ENCODE measurements at regions not wholly inside any gene's neighbourhood (a gene's known extent, or its start where the extent isn't known, plus 50 kb on each side); places are given as distances from the start of the nearest gene placed in this dataset.
A peak's percentile ranks its signal among the peaks of the same experiment; 100 is the strongest.
"Not testable (repeated sequence)": the region's sequence is repeated elsewhere in the genome, so short reads cannot be mapped to it uniquely, and the experiment has no call there.

DNA sequence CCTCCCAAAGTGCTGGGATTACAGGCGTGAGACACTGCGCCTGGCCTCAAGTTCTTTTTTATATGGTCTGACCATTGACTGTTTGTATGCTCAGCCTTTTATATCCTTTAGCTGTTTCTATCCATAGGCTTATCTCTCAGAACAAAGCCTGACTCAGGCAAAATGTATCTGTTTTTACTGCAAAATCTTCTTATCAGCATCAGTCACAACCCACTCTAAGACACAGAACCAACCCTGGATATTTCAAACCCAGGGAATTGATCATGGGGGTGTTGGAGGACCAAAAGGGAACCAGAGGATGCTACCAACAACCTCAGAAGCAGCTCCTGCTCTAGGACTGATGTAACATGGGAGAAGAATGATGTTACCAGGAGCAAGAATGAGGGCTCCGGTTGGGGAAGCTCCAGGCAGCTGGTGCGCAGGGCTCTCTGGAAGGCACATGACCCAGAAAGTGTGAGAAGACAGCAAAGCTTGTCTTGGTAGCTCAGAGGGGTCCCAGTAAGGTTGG is 75.3 kb upstream of the NCK2 start:
- DNase-seq: peak; percentile 28
- intact Hi-C loops (cut with micrococcal nuclease): no loop called here
- peaks cover 21% of the 10 kb centered on the region for H3K9me3 Mint-ChIP-seq
- H3K27ac Mint-ChIP-seq: no peak overlapping the region
- H3K36me3 Mint-ChIP-seq (ENCODE audit: low read depth): peaks cover 4% of the 10 kb centered on the region
- H3K27me3 Mint-ChIP-seq: peaks cover 2% of the 10 kb centered on the region
- H3K4me3 Mint-ChIP-seq: no peak overlapping the region
- peaks cover 2% of the 10 kb centered on the region for H3K4me1 Mint-ChIP-seq

DNA sequence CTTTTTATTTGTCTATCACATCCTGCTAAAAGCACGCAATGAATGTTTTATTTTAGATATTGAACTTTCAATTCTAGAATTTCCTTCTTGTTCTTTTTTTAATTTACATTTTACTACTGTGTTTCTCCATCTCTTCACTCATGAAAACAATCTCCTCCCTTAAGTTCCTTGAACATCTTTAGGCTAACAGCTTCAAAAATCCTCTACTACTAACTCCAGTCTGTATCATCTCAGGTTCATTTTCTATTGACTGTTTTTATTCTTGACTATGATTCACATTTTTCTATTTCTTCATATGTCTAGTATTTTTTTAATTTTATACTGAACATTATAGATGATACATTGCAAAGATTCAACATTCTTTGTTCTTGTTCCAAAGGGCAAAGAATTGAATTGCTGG is 79.2 kb upstream of the NCK2 start:
- no peaks in the 10 kb centered on the region for H3K4me1 Mint-ChIP-seq
- peaks cover 27% of the 10 kb centered on the region for H3K9me3 Mint-ChIP-seq
- H3K27me3 Mint-ChIP-seq: peaks cover 20% of the 10 kb centered on the region
- DNase-seq: no peak
- H3K27ac Mint-ChIP-seq: no peak overlapping the region
- peaks cover 4% of the 10 kb centered on the region for H3K36me3 Mint-ChIP-seq (ENCODE audit: low read depth)
- intact Hi-C loops (cut with micrococcal nuclease): no loop called here
- H3K4me3 Mint-ChIP-seq: no peak overlapping the region

GRCh38 chr2:105660489-105660888 is 84.2 kb upstream of the NCK2 start:
- H3K36me3 Mint-ChIP-seq (ENCODE audit: low read depth): peaks cover 3% of the 10 kb centered on the region
- H3K4me3 Mint-ChIP-seq: no peak overlapping the region
- no peak overlapping the region for H3K27ac Mint-ChIP-seq
- H3K9me3 Mint-ChIP-seq: peaks cover 25% of the 10 kb centered on the region
- peaks cover 25% of the 10 kb centered on the region for H3K27me3 Mint-ChIP-seq
- H3K4me1 Mint-ChIP-seq: no peaks in the 10 kb centered on the region
- intact Hi-C loops (cut with micrococcal nuclease): no loop called here
- DNase-seq: peak; percentile 19

DNA sequence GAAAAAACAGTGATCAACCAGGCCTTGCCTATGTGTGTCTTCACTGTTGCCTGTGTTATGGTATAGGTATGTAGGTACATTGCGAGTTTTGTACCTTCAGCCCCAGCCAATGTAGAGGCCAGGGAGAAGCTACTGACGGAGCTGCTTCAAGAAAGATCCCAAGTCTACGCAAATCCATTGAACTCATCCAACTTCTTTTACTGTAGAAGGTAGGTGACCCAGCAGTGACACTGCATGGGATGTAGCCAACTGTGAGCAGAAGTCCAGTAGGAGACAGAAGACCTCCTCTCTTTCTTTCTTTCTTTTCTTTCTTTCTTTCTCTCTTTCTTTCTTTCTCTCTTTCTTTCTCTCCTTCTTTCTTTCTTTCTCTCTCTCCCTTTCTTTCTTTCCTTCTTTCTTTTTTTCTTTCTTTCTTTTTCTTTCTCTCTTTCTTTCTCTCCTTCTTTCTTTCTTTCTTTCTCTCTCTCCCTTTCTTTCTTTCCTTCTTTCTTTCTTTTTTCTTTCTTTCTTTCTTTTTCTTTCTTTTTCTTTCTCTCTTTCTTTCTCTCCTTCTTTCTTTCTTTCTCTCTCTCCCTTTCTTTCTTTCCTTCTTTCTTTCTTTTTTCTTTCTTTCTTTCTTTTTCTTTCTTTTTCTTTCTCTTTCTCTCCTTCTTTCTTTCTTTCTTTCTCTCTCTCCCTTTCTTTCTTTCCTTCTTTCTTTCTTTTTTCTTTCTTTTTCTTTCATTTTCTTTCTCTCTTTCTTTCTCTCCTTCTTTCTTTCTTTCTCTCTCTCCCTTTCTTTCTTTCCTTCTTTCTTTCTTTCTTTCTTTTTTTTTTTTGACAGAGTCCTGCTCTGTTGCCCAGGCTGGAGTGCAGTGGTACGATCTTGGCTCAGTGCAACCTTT is 88.7 kb upstream of the NCK2 start:
- intact Hi-C loops (cut with micrococcal nuclease); H3K27me3 Mint-ChIP-seq; H3K4me1 Mint-ChIP-seq; H3K36me3 Mint-ChIP-seq (ENCODE audit: low read depth); H3K4me3 Mint-ChIP-seq; H3K27ac Mint-ChIP-seq: not testable (repeated sequence)
- peak; percentile 29 for DNase-seq
- peaks cover 16% of the 10 kb centered on the region for H3K9me3 Mint-ChIP-seq

- Mint-ChIP-seq H3K27ac (no peak overlapping the region), H3K9me3 (peaks cover 14% of the 10 kb centered on the region), H3K4me1 (peaks cover 3% of the 10 kb centered on the region), H3K27me3 (peaks cover 4% of the 10 kb centered on the region), H3K36me3 (ENCODE audit: low read depth) (no peaks in the 10 kb centered on the region), H3K4me3 (no peak overlapping the region)
- intact Hi-C loops (cut with micrococcal nuclease): no loop called here
- no peak for DNase-seq
Measured at GRCh38 chr2:105655244-105655643, 89.5 kb upstream of the NCK2 start.

DNA sequence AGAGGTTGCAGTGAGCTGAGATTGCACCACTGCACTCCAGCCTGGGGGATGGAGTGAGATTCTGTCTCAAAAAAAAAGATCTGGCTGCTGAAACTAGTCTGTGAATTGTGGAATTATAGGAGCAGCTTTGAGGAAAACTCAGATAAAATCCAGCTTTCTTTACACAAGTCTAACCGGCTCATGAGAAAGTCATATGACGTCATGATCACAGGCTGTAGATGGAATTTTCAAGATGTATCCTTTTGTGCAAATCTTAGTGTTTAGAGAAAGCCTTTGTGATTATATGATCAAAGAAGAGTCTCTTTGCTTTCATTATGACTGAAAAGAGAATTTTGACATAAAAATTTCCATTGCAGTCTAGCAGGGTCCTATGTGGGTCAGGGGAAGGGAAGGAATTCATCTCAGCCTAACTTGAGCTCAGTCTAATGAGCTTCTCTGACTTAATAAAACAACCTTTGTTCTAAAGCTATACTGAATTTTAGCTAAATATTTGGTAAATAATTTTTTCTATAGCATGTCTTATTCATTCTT is 90.2 kb upstream of the NCK2 start:
- H3K4me1 Mint-ChIP-seq: peaks cover 3% of the 10 kb centered on the region
- no peak for DNase-seq
- peaks cover 11% of the 10 kb centered on the region for H3K9me3 Mint-ChIP-seq
- H3K27me3 Mint-ChIP-seq: peaks cover 3% of the 10 kb centered on the region
- intact Hi-C loops (cut with micrococcal nuclease): loop anchor here (5.0 kb wide), 2 partner anchors 83 to 203 kb away; no protein-coding TSS in a partner anchor
- H3K36me3 Mint-ChIP-seq (ENCODE audit: low read depth): no peaks in the 10 kb centered on the region
- no peak overlapping the region for H3K4me3 Mint-ChIP-seq
- H3K27ac Mint-ChIP-seq: no peak overlapping the region

GRCh38 chr2:105653302-105653701 is 91.4 kb upstream of the NCK2 start:
- Mint-ChIP-seq H3K27ac (no peak overlapping the region), H3K27me3 (peaks cover 2% of the 10 kb centered on the region), H3K36me3 (ENCODE audit: low read depth) (no peaks in the 10 kb centered on the region), H3K9me3 (peaks cover 2% of the 10 kb centered on the region), H3K4me1 (peaks cover 3% of the 10 kb centered on the region), H3K4me3 (no peak overlapping the region)
- intact Hi-C loops (cut with micrococcal nuclease): loop anchor here (5.0 kb wide), 2 partner anchors 84 to 204 kb away; no protein-coding TSS in a partner anchor
- peak; percentile 47 for DNase-seq

DNA sequence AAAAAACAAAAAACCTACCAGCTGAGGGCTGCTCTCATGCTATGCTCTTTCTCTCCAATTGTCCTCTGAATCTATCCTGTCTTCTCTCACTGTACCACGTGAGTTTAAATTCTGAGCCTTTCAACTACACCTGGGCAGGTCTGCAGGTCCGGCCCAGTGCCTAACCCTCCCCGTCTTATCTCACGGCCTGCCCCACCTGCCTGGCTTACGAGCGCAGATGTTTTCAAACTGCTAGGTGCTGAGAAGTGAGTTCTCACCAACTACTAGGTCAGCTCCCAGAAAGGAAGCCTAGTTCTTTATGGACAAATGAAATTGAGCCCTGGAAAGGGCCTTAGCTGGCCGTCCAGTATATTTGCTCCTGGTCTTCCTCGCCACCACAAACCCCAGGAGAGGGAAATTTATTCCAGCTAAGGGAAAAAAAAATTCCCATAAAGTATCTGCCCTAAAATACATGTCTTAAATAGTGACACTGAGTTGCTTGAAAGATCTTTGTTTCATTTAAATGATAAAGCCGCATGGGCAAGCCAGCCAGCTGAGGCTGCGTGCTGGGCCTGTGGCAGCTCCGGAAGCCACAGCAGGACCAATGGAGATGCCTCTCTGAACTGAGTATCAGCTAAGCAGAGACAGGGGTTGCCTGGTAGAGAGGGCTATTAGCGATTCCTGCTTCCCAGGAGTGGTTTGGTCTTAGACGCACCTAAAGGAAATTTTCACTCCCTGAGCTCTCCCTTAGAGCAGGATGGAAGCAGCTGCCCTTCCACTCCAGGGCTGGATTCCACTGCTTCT is 92.5 kb upstream of the NCK2 start:
- peaks cover 2% of the 10 kb centered on the region for H3K9me3 Mint-ChIP-seq
- peaks cover 2% of the 10 kb centered on the region for H3K27me3 Mint-ChIP-seq
- H3K27ac Mint-ChIP-seq: no peak overlapping the region
- no peak overlapping the region for H3K4me3 Mint-ChIP-seq
- peak; percentile 32 for DNase-seq
- no peaks in the 10 kb centered on the region for H3K36me3 Mint-ChIP-seq (ENCODE audit: low read depth)
- H3K4me1 Mint-ChIP-seq: peaks cover 3% of the 10 kb centered on the region
- intact Hi-C loops (cut with micrococcal nuclease): loop anchor here (5.0 kb wide), 2 partner anchors 85 to 205 kb away; no protein-coding TSS in a partner anchor

DNA sequence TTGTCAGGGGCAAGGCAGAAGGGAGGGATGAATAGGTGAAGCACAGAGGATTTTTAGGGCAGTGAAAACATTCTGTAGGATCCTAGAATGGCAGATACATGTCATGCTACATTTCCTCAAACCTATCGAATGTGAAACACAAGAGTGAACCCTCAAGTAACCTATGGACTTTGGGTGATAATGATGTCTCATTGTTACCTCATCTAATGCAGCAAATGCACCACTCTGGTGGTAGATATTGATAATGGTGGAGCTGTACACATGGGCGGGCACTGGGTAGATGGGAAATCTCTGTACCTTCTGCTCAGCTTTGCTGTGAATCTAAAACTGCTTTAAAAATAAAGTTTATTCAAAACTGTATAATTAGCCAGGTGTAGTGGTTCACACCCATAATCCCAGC is 95.2 kb upstream of the NCK2 start:
- Mint-ChIP-seq H3K27me3 (peaks cover 13% of the 10 kb centered on the region), H3K4me3 (no peak overlapping the region), H3K9me3 (peaks cover 2% of the 10 kb centered on the region), H3K4me1 (peaks cover 2% of the 10 kb centered on the region), H3K36me3 (ENCODE audit: low read depth) (no peaks in the 10 kb centered on the region), H3K27ac (no peak overlapping the region)
- intact Hi-C loops (cut with micrococcal nuclease): no loop called here
- DNase-seq: peak; percentile 46

DNA sequence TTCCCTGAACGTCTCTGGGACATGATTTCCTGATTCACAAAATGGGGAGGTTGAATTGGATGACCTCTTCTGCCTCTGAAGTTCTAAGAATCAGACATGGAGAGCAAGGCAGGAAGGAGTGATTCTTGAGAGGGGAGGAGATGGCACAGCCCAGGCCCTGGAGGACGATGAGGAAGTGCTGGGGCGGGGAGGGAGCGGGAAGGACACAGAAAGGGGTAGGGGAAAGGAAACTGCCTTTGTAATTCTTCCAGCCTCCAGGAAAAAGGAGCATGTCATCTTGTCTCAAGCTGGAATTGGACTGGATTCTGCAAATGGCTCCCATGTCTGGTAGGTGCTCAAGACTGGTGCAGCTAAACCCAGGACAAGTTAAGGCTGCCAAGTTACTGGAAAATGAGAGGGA is 97.0 kb upstream of the NCK2 start:
- no peaks in the 10 kb centered on the region for H3K4me1 Mint-ChIP-seq
- H3K27me3 Mint-ChIP-seq: peaks cover 19% of the 10 kb centered on the region
- peak; percentile 37 for DNase-seq
- H3K9me3 Mint-ChIP-seq: no peaks in the 10 kb centered on the region
- H3K36me3 Mint-ChIP-seq (ENCODE audit: low read depth): no peaks in the 10 kb centered on the region
- intact Hi-C loops (cut with micrococcal nuclease): no loop called here
- no peak overlapping the region for H3K27ac Mint-ChIP-seq
- H3K4me3 Mint-ChIP-seq: no peak overlapping the region

DNA sequence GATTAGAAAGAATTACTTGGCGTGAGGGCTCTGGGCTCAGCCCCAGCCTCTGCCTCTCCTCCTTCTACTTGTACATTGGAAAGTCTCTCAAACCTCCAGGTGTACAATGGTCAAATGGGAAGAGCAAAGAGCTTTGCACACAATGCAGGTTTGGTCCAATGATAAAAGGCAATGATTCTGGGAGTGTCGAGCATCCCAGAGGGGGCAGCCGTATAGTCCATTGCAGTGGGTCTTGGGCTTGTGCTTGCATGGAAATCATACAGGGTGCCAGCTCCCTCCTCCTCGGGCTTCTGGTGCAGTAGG is 98.0 kb upstream of the NCK2 start:
- H3K27me3 Mint-ChIP-seq: peaks cover 24% of the 10 kb centered on the region
- no peaks in the 10 kb centered on the region for H3K9me3 Mint-ChIP-seq

DNA sequence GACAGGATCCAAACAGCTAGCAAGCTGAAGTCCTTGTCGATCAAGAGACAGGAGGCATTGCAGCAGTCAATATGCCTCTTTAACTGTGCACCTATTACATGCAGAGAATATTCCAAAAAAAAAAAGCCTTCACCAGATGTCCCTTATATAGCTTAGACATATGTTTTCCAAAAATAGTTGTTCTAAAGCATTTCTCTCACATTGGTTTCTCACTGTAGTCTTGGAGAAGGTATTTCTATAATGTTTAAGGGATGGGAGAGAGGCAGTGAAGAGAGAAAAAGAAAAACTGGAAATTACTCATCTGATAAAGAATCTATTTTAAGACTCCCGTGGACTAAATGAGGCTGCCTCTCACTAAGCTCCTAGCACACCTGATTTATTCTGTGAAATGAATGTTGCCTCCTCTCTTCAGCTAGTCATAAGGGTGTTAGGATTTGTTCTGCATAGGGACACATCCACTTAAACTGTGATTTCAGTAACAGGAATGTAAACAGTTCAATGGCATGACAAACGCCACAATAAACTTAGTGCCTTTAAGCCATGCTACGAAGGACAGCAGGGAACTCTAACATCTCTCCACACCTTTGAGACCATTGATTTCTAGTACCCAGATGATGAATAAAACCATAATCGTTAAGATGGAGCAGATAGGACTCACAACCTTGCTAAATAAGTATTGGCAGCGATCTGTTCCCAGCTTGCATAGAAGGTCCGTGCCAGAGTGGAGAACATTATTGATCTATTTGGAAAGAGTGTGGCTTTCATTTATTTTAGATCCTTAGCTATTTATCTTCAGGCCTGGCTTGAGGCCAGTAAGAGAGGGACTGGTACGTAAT is 98.6 kb upstream of the NCK2 start:
- Mint-ChIP-seq H3K9me3 (no peaks in the 10 kb centered on the region), H3K4me3 (no peak overlapping the region), H3K27ac (no peak overlapping the region), H3K4me1 (no peaks in the 10 kb centered on the region), H3K27me3 (peaks cover 29% of the 10 kb centered on the region), H3K36me3 (ENCODE audit: low read depth) (no peaks in the 10 kb centered on the region)
- intact Hi-C loops (cut with micrococcal nuclease): no loop called here
- DNase-seq: peak; percentile 15

More for the DNA sequence above, 98.0 kb upstream of the NCK2 start:
- no peak for DNase-seq
- no peak overlapping the region for H3K27ac Mint-ChIP-seq
- no peaks in the 10 kb centered on the region for H3K4me1 Mint-ChIP-seq
- intact Hi-C loops (cut with micrococcal nuclease): no loop called here
- H3K4me3 Mint-ChIP-seq: no peak overlapping the region
- H3K36me3 Mint-ChIP-seq (ENCODE audit: low read depth): no peaks in the 10 kb centered on the region
